WTC11 (cell line): ENCODE measurements at regions not wholly inside any gene's neighbourhood (a gene's known extent, or its start where the extent isn't known, plus 50 kb on each side); places are given as distances from the start of the nearest gene placed in this dataset.
"Not testable (repeated sequence)": the region's sequence is repeated elsewhere in the genome, so short reads cannot be mapped to it uniquely, and the experiment has no call there.

Experiments
- ATAC-seq: fragments of 200-7000 bp; cut with Tn5 transposase; 2 replicates; pipeline ENCODE4 v1.10.0; 2021; ENCODE audit warnings: mild to moderate bottlenecking, moderate library complexity
- CTCF ChIA-PET: fragments of 300-600 bp; sonication (Branson Sonifier 250); formaldehyde crosslinking; loops from one replicate; lab custom pipeline; 2021; ENCODE audit warnings: antibody characterized with exemption; lab: Charles Lee
- POLR2A ChIA-PET: fragments of 350-600 bp; sonication (Branson Sonifier 250); formaldehyde crosslinking; loops from one replicate; lab custom pipeline; 2021; ENCODE audit warnings: antibody characterized with exemption; lab: Charles Lee
- DNase-seq: peaks from one replicate; pipeline ENCODE4 v3.0.0; 2021; ENCODE audit warnings: low spot score
- H3K27ac Mint-ChIP-seq: 2 replicates; pipeline ENCODE4 v1.8.0; 2021; ENCODE audit warnings: mixed read lengths
- H3K27me3 Mint-ChIP-seq: 2 replicates; pipeline ENCODE4 v1.8.0; 2021; ENCODE audit warnings: low read depth, mild to moderate bottlenecking, moderate library complexity, mixed read lengths
- H3K36me3 Mint-ChIP-seq: 2 replicates; pipeline ENCODE4 v1.8.0; 2021; ENCODE audit warnings: mixed read lengths
- H3K4me1 Mint-ChIP-seq: 2 replicates; pipeline ENCODE4 v1.8.0; 2022; ENCODE audit warnings: mixed read lengths
- H3K4me3 Mint-ChIP-seq: 2 replicates; pipeline ENCODE4 v1.8.0; 2021; ENCODE audit warnings: mild to moderate bottlenecking, moderate library complexity, mixed read lengths
- H3K9me3 Mint-ChIP-seq: 2 replicates; pipeline ENCODE4 v1.8.0; 2021; ENCODE audit warnings: mixed read lengths
- ATF6 ChIP-seq: sonication (generic); formaldehyde crosslinking; IDR thresholded peaks from 2 replicates; pipeline ENCODE4 v1.8.1; 2023; ENCODE audit warnings: mild to moderate bottlenecking, missing genetic modification reagents
- CTCF ChIP-seq: fragments of 200-600 bp; IDR thresholded peaks from 2 replicates; pipeline ENCODE4 v1.8.0; 2022; ENCODE audit warnings: antibody characterized with exemption
- E2F4 ChIP-seq: sonication (generic); formaldehyde crosslinking; IDR thresholded peaks from 2 replicates; pipeline ENCODE4 v1.8.1; 2022; ENCODE audit warnings: low read depth, mild to moderate bottlenecking, moderate library complexity, missing genetic modification reagents, borderline replicate concordance
- FOXP1 ChIP-seq: sonication (generic); formaldehyde crosslinking; IDR thresholded peaks from 2 replicates; pipeline ENCODE4 v1.8.0; 2022; ENCODE audit warnings: missing genetic modification reagents, mild to moderate bottlenecking, moderate library complexity, borderline replicate concordance
- JAZF1 ChIP-seq: fragments of 250-450 bp; sonication (Bioruptor Pico); IDR thresholded peaks from 2 replicates; pipeline ENCODE4 v1.9.0; 2021; ENCODE audit warnings: moderate library complexity, mild to moderate bottlenecking, inconsistent platforms
- JUN ChIP-seq: sonication (generic); formaldehyde crosslinking; IDR thresholded peaks from 2 replicates; pipeline ENCODE4 v1.8.0; 2023; ENCODE audit warnings: mild to moderate bottlenecking, missing genetic modification reagents
- MLX ChIP-seq: sonication (generic); formaldehyde crosslinking; IDR thresholded peaks from 2 replicates; pipeline ENCODE4 v1.8.1; 2023; ENCODE audit warnings: mild to moderate bottlenecking, missing genetic modification reagents, moderate library complexity
- PRRX2 ChIP-seq: fragments of 250-450 bp; sonication (Bioruptor Pico); IDR thresholded peaks from 2 replicates; pipeline ENCODE4 v1.8.0; 2021; ENCODE audit warnings: mild to moderate bottlenecking
- SP1 ChIP-seq: sonication (generic); formaldehyde crosslinking; conservative IDR thresholded peaks from 2 replicates; pipeline ENCODE4 v1.8.1; 2022; ENCODE audit warnings: missing genetic modification reagents
- TCF7 ChIP-seq: sonication (generic); formaldehyde crosslinking; IDR thresholded peaks from 2 replicates; pipeline ENCODE4 v1.8.0; 2022; ENCODE audit warnings: mild to moderate bottlenecking, low read depth, missing genetic modification reagents, moderate library complexity
- ZBTB21 ChIP-seq: sonication (generic); formaldehyde crosslinking; IDR thresholded peaks from 2 replicates; pipeline ENCODE4 v1.8.1; 2023; ENCODE audit warnings: mild to moderate bottlenecking, missing genetic modification reagents, borderline replicate concordance
- ZNF219 ChIP-seq: sonication (generic); formaldehyde crosslinking; IDR thresholded peaks from 2 replicates; pipeline ENCODE4 v1.8.0; 2023; ENCODE audit warnings: missing genetic modification reagents, mild to moderate bottlenecking, borderline replicate concordance
- ZNF263 ChIP-seq: sonication (generic); formaldehyde crosslinking; IDR thresholded peaks from 2 replicates; pipeline ENCODE4 v1.8.1; 2022; ENCODE audit warnings: low read depth, mild to moderate bottlenecking, moderate library complexity, missing genetic modification reagents
- TF ChIP-seq, protein P1 (sequence below): sonication (generic); formaldehyde crosslinking; IDR thresholded peaks from 2 replicates; pipeline ENCODE4 v1.8.0; 2023; ENCODE audit warnings: missing genetic modification reagents

DNA sequence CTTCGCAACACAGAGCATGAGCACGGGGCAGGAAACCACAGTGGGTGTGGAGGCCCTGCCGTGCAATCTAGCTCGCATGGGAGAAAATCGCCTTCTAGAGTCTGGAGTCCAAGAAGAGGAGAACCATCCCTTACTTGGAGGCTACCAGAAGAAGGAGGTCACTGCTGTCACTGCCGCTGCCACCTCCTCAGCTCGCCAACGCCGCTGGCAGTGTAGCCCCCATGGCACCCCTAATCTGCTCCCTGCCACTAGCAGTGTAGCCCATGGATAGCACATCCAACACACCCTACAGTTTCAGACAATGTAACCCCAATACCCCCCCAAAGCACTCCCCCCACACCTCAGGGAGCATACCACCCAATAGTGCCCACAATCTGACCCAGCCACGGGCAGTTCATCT lies 438.0 kb upstream of the ZNF337 start:
- ATAC-seq (no peak), DNase-seq (no peak)
- no peaks in the 10 kb centered on the region for H3K36me3 Mint-ChIP-seq
- peaks cover 6% of the 10 kb centered on the region for H3K9me3 Mint-ChIP-seq
- H3K27ac Mint-ChIP-seq: no peak overlapping the region
- H3K27me3 Mint-ChIP-seq: no peaks in the 10 kb centered on the region
- TF ChIP-seq, protein P1, sequence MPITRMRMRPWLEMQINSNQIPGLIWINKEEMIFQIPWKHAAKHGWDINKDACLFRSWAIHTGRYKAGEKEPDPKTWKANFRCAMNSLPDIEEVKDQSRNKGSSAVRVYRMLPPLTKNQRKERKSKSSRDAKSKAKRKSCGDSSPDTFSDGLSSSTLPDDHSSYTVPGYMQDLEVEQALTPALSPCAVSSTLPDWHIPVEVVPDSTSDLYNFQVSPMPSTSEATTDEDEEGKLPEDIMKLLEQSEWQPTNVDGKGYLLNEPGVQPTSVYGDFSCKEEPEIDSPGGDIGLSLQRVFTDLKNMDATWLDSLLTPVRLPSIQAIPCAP (CRISPR knock-in tag): no peak
- TF ChIP-seq ZNF219 (CRISPR knock-in tag) (no peak), JAZF1 (CRISPR knock-in tag) (no peak), JUN (CRISPR knock-in tag) (no peak), TCF7 (no peak), FOXP1 (no peak), ATF6 (CRISPR knock-in tag) (no peak), PRRX2 (CRISPR knock-in tag) (no peak), ZBTB21 (CRISPR knock-in tag) (no peak), CTCF (no peak), E2F4 (CRISPR knock-in tag) (no peak), SP1 (no peak), MLX (CRISPR knock-in tag) (no peak), ZNF263 (no peak)
- H3K4me1 Mint-ChIP-seq: peaks cover 2% of the 10 kb centered on the region; the same call in 1 of the 2 replicates
- H3K4me3 Mint-ChIP-seq: no peak overlapping the region
- CTCF ChIA-PET: no interaction called here
- POLR2A ChIA-PET: no interaction called here

GRCh38 chr20:26133794-26134193 lies 437.1 kb upstream of the ZNF337 start:
- not testable (repeated sequence) for H3K27ac Mint-ChIP-seq

DNA sequence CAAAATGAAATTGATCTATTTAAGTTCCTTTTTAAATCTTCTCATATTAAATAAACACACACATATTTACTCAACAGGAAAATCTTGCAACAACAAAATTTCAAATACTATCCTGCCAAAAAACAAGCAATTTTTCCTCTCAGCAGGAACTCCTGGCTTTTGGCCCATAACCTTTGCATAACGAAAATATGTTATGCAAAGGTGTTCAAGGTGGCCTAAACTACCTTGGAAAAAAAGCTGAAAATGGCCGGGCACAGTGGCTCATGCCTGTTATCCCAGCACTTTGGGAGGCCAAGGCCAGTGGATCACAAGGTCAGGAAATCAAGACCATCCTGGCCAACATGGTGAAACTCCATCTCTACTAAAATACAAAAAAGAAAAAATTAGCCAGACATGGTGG lies 424.3 kb upstream of the ZNF337 start:
- CTCF ChIA-PET, H3K4me3 Mint-ChIP-seq, H3K27ac Mint-ChIP-seq, H3K27me3 Mint-ChIP-seq, POLR2A ChIA-PET, DNase-seq, H3K36me3 Mint-ChIP-seq, ATAC-seq, H3K9me3 Mint-ChIP-seq: not testable (repeated sequence)
- H3K4me1 Mint-ChIP-seq: peaks cover 11% of the 10 kb centered on the region

More at GRCh38 chr20:26133794-26134193, 437.1 kb upstream of the ZNF337 start:
- H3K36me3 Mint-ChIP-seq, H3K4me3 Mint-ChIP-seq, H3K4me1 Mint-ChIP-seq, POLR2A ChIA-PET, DNase-seq, ATAC-seq, CTCF ChIA-PET, H3K27me3 Mint-ChIP-seq, H3K9me3 Mint-ChIP-seq: not testable (repeated sequence)

- H3K4me1 Mint-ChIP-seq, H3K36me3 Mint-ChIP-seq: not testable (repeated sequence)
These were observed 397.8 kb upstream of the ZNF337 start for GRCh38 chr20:26094498-26094897.

GRCh38 chr20:26091921-26092320 lies 395.3 kb upstream of the ZNF337 start:
- H3K36me3 Mint-ChIP-seq, H3K4me1 Mint-ChIP-seq, H3K4me3 Mint-ChIP-seq, ATAC-seq, H3K9me3 Mint-ChIP-seq, CTCF ChIA-PET, DNase-seq, POLR2A ChIA-PET, H3K27me3 Mint-ChIP-seq, H3K27ac Mint-ChIP-seq: not testable (repeated sequence)

More at GRCh38 chr20:26094498-26094897, 397.8 kb upstream of the ZNF337 start:
- H3K27ac Mint-ChIP-seq, DNase-seq, H3K9me3 Mint-ChIP-seq, H3K4me3 Mint-ChIP-seq, ATAC-seq, POLR2A ChIA-PET, CTCF ChIA-PET, H3K27me3 Mint-ChIP-seq: not testable (repeated sequence)

GRCh38 chr20:26086195-26086594 lies 389.5 kb upstream of the ZNF337 start:
- H3K4me1 Mint-ChIP-seq, DNase-seq, POLR2A ChIA-PET, H3K36me3 Mint-ChIP-seq, H3K9me3 Mint-ChIP-seq, ATAC-seq, H3K27me3 Mint-ChIP-seq, CTCF ChIA-PET, H3K27ac Mint-ChIP-seq, H3K4me3 Mint-ChIP-seq: not testable (repeated sequence)

GRCh38 chr20:26073972-26074371 lies 377.3 kb upstream of the ZNF337 start:
- ATAC-seq, CTCF ChIA-PET, H3K4me1 Mint-ChIP-seq, DNase-seq, H3K27ac Mint-ChIP-seq, H3K27me3 Mint-ChIP-seq, POLR2A ChIA-PET, H3K36me3 Mint-ChIP-seq, H3K9me3 Mint-ChIP-seq, H3K4me3 Mint-ChIP-seq: not testable (repeated sequence)
